ENCODE measurements at regions not wholly inside any gene's neighbourhood (a gene's known extent, or its start where the extent isn't known, plus 50 kb on each side); places are given as distances from the start of the nearest gene placed in this dataset.

DNA sequence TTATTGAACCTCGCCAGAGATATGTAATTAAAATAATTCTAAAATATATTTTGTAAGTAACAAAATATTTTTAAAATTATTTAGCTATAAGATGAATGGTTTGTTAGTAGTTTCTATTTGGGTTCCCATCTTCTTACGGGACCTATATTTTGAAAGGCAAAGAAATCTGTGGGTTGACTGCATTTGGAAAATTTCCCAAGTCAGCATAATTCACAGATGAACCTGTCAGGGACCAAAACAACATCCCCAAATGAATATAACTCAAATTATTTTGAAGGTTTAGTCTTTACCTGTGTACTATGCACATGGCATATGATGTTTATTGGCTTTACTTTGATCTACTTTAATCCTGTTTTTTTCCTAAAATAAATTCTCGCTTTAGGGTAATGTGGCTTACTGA, 607.4 kb upstream of the JAG1 start:
- TF ChIP-seq, protein P1, sequence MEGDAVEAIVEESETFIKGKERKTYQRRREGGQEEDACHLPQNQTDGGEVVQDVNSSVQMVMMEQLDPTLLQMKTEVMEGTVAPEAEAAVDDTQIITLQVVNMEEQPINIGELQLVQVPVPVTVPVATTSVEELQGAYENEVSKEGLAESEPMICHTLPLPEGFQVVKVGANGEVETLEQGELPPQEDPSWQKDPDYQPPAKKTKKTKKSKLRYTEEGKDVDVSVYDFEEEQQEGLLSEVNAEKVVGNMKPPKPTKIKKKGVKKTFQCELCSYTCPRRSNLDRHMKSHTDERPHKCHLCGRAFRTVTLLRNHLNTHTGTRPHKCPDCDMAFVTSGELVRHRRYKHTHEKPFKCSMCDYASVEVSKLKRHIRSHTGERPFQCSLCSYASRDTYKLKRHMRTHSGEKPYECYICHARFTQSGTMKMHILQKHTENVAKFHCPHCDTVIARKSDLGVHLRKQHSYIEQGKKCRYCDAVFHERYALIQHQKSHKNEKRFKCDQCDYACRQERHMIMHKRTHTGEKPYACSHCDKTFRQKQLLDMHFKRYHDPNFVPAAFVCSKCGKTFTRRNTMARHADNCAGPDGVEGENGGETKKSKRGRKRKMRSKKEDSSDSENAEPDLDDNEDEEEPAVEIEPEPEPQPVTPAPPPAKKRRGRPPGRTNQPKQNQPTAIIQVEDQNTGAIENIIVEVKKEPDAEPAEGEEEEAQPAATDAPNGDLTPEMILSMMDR (IDR thresholded peaks at IDR 0.05), result no peak
- no peak for TF ChIP-seq POLR2A (IDR thresholded peaks at IDR 0.05)
